OCI-LY7 (cell line): ENCODE measurements at regions not wholly inside any gene's neighbourhood (a gene's known extent, or its start where the extent isn't known, plus 50 kb on each side); places are given as distances from the start of the nearest gene placed in this dataset.

Experiments used
- BruUV-seq: library from RNA; stranded (reverse); fragments of 400-500 nt; replicated peaks from 2 replicates; lab custom pipeline; 2021; lab: Mats Ljungman, UMichigan
- CTCF ChIA-PET: fragments of 300-600 bp; sonication (Branson Sonifier 250); formaldehyde crosslinking; loops from one replicate; lab custom pipeline; 2022; ENCODE audit warnings: antibody characterized with exemption; ENCODE audit not compliant: unreplicated experiment; lab: Charles Lee
- POLR2A ChIA-PET: fragments of 300-600 bp; sonication (Branson Sonifier 250); formaldehyde crosslinking; loops from one replicate; lab custom pipeline; 2022; ENCODE audit warnings: antibody characterized with exemption; lab: Charles Lee
- DNase-seq: peaks from one replicate; pipeline ENCODE4 v3.0.0-alpha.2; 2015; ENCODE audit warnings: low spot score
- H2AFZ ChIP-seq: fragments of 200-600 bp; sonication (generic), shearing (Covaris generic); 2 replicates; pipeline ENCODE4 v1.6.1; 2014; ENCODE audit warnings: mild to moderate bottlenecking, antibody characterized with exemption, low read length, moderate library complexity
- H3K27ac ChIP-seq: fragments of 200-600 bp; sonication (generic); 2 replicates; pipeline ENCODE4 v1.5.1; 2014; ENCODE audit warnings: mixed run types, low read depth, mild to moderate bottlenecking, moderate library complexity, low read length, inconsistent platforms; ENCODE audit not compliant: poor library complexity, severe bottlenecking
- H3K36me3 ChIP-seq: fragments of 200-600 bp; sonication (generic); 2 replicates; pipeline ENCODE4 v1.6.1; 2014; ENCODE audit warnings: mild to moderate bottlenecking, antibody characterized with exemption, low read length, moderate library complexity, mixed read lengths; ENCODE audit not compliant: insufficient read depth
- H3K4me1 ChIP-seq: fragments of 200-600 bp; sonication (generic); 2 replicates; pipeline ENCODE4 v1.5.1; 2014; ENCODE audit warnings: mild to moderate bottlenecking, low read length; ENCODE audit not compliant: insufficient read depth, poor library complexity, severe bottlenecking
- H3K4me2 ChIP-seq: fragments of 200-600 bp; sonication (generic); 2 replicates; pipeline ENCODE4 v1.6.1; 2014; ENCODE audit warnings: mild to moderate bottlenecking, low read length
- H3K4me3 ChIP-seq: fragments of 200-600 bp; sonication (generic); 2 replicates; pipeline ENCODE4 v1.5.1; 2014; ENCODE audit warnings: mild to moderate bottlenecking, low read depth, low read length; ENCODE audit not compliant: poor library complexity, severe bottlenecking
- H3K79me2 ChIP-seq: fragments of 200-600 bp; sonication (generic); 2 replicates; pipeline ENCODE4 v1.6.1; 2016; ENCODE audit warnings: low read depth, mild to moderate bottlenecking, low read length, moderate library complexity, mixed read lengths; ENCODE audit not compliant: insufficient read depth
- H3K9me2 ChIP-seq: fragments of 200-600 bp; sonication (generic); 2 replicates; pipeline ENCODE4 v1.6.1; 2016; ENCODE audit warnings: mild to moderate bottlenecking, low read length, mixed read lengths; ENCODE audit not compliant: insufficient read depth
- H3K9me3 ChIP-seq: fragments of 200-600 bp; sonication (generic); 2 replicates; pipeline ENCODE4 v1.6.1; 2014; ENCODE audit warnings: mild to moderate bottlenecking, mixed run types, low read length, mixed read lengths
- H4K20me1 ChIP-seq: fragments of 200-600 bp; sonication (generic); 2 replicates; pipeline ENCODE4 v1.6.1; 2014; ENCODE audit warnings: mild to moderate bottlenecking, antibody characterized with exemption, low read length, moderate library complexity, mixed read lengths; ENCODE audit not compliant: insufficient read depth
- EZH2phosphoT487 ChIP-seq: fragments of 200-600 bp; sonication (generic); IDR thresholded peaks from 2 replicates; pipeline ENCODE4 v1.6.1; 2018; ENCODE audit warnings: low read depth, borderline replicate concordance, mild to moderate bottlenecking, mixed run types, antibody characterized with exemption, low read length, moderate library complexity, mixed read lengths
- intact Hi-C: fragments of 100-400 bp; cut with micrococcal nuclease; formaldehyde crosslinking; loops from one replicate; pipeline ENCODE4 v1.10.0; 2022; ENCODE audit not compliant: unreplicated experiment
- TF ChIP-seq, protein P1 (sequence below): fragments of 200-600 bp; sonication (generic); conservative IDR thresholded peaks from 2 replicates; pipeline ENCODE4 v1.5.1; 2014; ENCODE audit warnings: mild to moderate bottlenecking, antibody characterized with exemption, low read length, moderate library complexity, mixed read lengths

GRCh38 chr1:115577513-115577912 lies 64.3 kb upstream of the VANGL1 start:
- intact Hi-C loops: no loop called here
- BruUV-seq: no TSS peak

GRCh38 chr1:115575661-115576060 lies 66.1 kb upstream of the VANGL1 start:
- CTCF ChIA-PET: no interaction called here
- no peaks in the 10 kb centered on the region for H3K4me1 ChIP-seq
- no peak overlapping the region for H3K27ac ChIP-seq
- H3K36me3 ChIP-seq: no peaks in the 10 kb centered on the region
- no peaks in the 10 kb centered on the region for H4K20me1 ChIP-seq
- no peak overlapping the region for H2AFZ ChIP-seq
- no peak for DNase-seq
- H3K9me2 ChIP-seq: no peaks in the 10 kb centered on the region
- H3K4me2 ChIP-seq: no peak overlapping the region
- no peak for TF ChIP-seq EZH2phosphoT487
- TF ChIP-seq, protein P1, sequence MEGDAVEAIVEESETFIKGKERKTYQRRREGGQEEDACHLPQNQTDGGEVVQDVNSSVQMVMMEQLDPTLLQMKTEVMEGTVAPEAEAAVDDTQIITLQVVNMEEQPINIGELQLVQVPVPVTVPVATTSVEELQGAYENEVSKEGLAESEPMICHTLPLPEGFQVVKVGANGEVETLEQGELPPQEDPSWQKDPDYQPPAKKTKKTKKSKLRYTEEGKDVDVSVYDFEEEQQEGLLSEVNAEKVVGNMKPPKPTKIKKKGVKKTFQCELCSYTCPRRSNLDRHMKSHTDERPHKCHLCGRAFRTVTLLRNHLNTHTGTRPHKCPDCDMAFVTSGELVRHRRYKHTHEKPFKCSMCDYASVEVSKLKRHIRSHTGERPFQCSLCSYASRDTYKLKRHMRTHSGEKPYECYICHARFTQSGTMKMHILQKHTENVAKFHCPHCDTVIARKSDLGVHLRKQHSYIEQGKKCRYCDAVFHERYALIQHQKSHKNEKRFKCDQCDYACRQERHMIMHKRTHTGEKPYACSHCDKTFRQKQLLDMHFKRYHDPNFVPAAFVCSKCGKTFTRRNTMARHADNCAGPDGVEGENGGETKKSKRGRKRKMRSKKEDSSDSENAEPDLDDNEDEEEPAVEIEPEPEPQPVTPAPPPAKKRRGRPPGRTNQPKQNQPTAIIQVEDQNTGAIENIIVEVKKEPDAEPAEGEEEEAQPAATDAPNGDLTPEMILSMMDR: no peak
- H3K9me3 ChIP-seq: no peaks in the 10 kb centered on the region
- BruUV-seq: no TSS peak
- H3K4me3 ChIP-seq: no peak overlapping the region
- intact Hi-C loops: no loop called here
- POLR2A ChIA-PET: no interaction called here
- no peaks in the 10 kb centered on the region for H3K79me2 ChIP-seq

More at GRCh38 chr1:115577513-115577912, 64.3 kb upstream of the VANGL1 start:
- Histone ChIP-seq H4K20me1 (no peaks in the 10 kb centered on the region), H3K36me3 (no peaks in the 10 kb centered on the region), H2AFZ (no peak overlapping the region), H3K4me3 (no peak overlapping the region), H3K79me2 (no peaks in the 10 kb centered on the region), H3K27ac (no peak overlapping the region), H3K4me1 (no peaks in the 10 kb centered on the region), H3K4me2 (no peak overlapping the region), H3K9me3 (no peaks in the 10 kb centered on the region), H3K9me2 (no peaks in the 10 kb centered on the region)
- ChIA-PET POLR2A (no interaction called here), CTCF (no interaction called here)
- TF ChIP-seq, protein P1: no peak
- no peak for TF ChIP-seq EZH2phosphoT487
- no peak for DNase-seq

GRCh38 chr1:115572710-115573109 lies 69.1 kb upstream of the VANGL1 start:
- BruUV-seq: no TSS peak
- ChIA-PET CTCF (no interaction called here), POLR2A (interaction anchor here (0.7 kb wide), 1 partner anchor 1260 kb away, joined by 4 read pairs; no protein-coding TSS in a partner anchor)
- no peak overlapping the region for H2AFZ ChIP-seq
- no peaks in the 10 kb centered on the region for H3K9me2 ChIP-seq
- no peak for DNase-seq
- H3K4me3 ChIP-seq: no peak overlapping the region
- H3K27ac ChIP-seq: no peak overlapping the region
- H3K36me3 ChIP-seq: no peaks in the 10 kb centered on the region
- no peaks in the 10 kb centered on the region for H3K79me2 ChIP-seq
- intact Hi-C loops: no loop called here
- H3K4me1 ChIP-seq: no peaks in the 10 kb centered on the region
- H3K4me2 ChIP-seq: no peak overlapping the region
- TF ChIP-seq EZH2phosphoT487: no peak
- TF ChIP-seq, protein P1: no peak
- H3K9me3 ChIP-seq: no peaks in the 10 kb centered on the region
- H4K20me1 ChIP-seq: no peaks in the 10 kb centered on the region
